OCI-LY7 (cell line): ENCODE measurements at regions not wholly inside any gene's neighbourhood (a gene's known extent, or its start where the extent isn't known, plus 50 kb on each side); places are given as distances from the start of the nearest gene placed in this dataset.

Source experiments
- CTCF ChIP-seq: fragments of 200-600 bp; sonication (generic); conservative IDR thresholded peaks from 2 replicates; pipeline ENCODE4 v1.5.1; 2014; ENCODE audit warnings: mild to moderate bottlenecking, antibody characterized with exemption, low read length, moderate library complexity, mixed read lengths
- EZH2phosphoT487 ChIP-seq: fragments of 200-600 bp; sonication (generic); IDR thresholded peaks from 2 replicates; pipeline ENCODE4 v1.6.1; 2018; ENCODE audit warnings: low read depth, borderline replicate concordance, mild to moderate bottlenecking, mixed run types, antibody characterized with exemption, low read length, moderate library complexity, mixed read lengths

- TF ChIP-seq CTCF (no peak), EZH2phosphoT487 (no peak)
Observed at GRCh38 chr12:78799649-78800048, 64.9 kb upstream of the SYT1 start.
